CD4-positive, alpha-beta T cell treated with Interleukin-15 for 4 hours (primary cell): ENCODE measurements at regions not wholly inside any gene's neighbourhood (a gene's known extent, or its start where the extent isn't known, plus 50 kb on each side); places are given as distances from the start of the nearest gene placed in this dataset.

Source experiments
- DNase-seq: peaks from one replicate; pipeline ENCODE4 v3.0.0-alpha.2; 2020; ENCODE audit warnings: low spot score

GRCh38 chr5:32504329-32504988, 59.9 kb upstream of the ZFR start:
- no peak for DNase-seq

- no peak for DNase-seq
These were observed 58.7 kb upstream of the ZFR start for GRCh38 chr5:32503261-32503660.

- no peak for DNase-seq
These were observed 56.8 kb upstream of the ZFR start for GRCh38 chr5:32501071-32502002.

- no peak for DNase-seq
These were observed 55.6 kb upstream of the ZFR start for GRCh38 chr5:32500181-32500580.

- DNase-seq = no peak
These were observed 54.7 kb upstream of the ZFR start for GRCh38 chr5:32499261-32499660.

- DNase-seq = no peak
These were observed 53.9 kb upstream of the ZFR start for GRCh38 chr5:32498484-32498883.

GRCh38 chr5:32496104-32496503, 51.6 kb upstream of the ZFR start:
- no peak for DNase-seq

- no peak for DNase-seq
These were observed 50.3 kb upstream of the ZFR start for GRCh38 chr5:32494827-32495226.
